C4-2B (cell line): ENCODE measurements at regions not wholly inside any gene's neighbourhood (a gene's known extent, or its start where the extent isn't known, plus 50 kb on each side); places are given as distances from the start of the nearest gene placed in this dataset.

Experiments
- CTCF ChIP-seq: fragments of 450-650 bp; conservative IDR thresholded peaks from 2 replicates; pipeline ENCODE4 v1.5.1; 2017; ENCODE audit warnings: mild to moderate bottlenecking
- ZFX ChIP-seq: fragments of 450-650 bp; IDR thresholded peaks from 2 replicates; pipeline ENCODE4 v1.6.1; 2017

- no peak for TF ChIP-seq CTCF
- no peak for TF ChIP-seq ZFX
Measured at GRCh38 chr6:1525364-1526038, 84.2 kb upstream of the FOXC1 start.
